Keratinocyte (primary cell): ENCODE measurements at regions not wholly inside any gene's neighbourhood (a gene's known extent, or its start where the extent isn't known, plus 50 kb on each side); places are given as distances from the start of the nearest gene placed in this dataset.

Experiments
- EZH2 ChIP-seq: IDR thresholded peaks from one replicate; pipeline ENCODE4 v1.6.1; 2012; ENCODE audit warnings: inconsistent platforms, mild to moderate bottlenecking, low read length, moderate library complexity
- TF ChIP-seq, protein P1 (sequence below), 3 experiments: IDR thresholded peaks in 1 of 3; conservative IDR thresholded peaks in 1 of 3; optimal IDR thresholded peaks in 1 of 3; 2 replicates in 2 of 3; 3 replicates in 1 of 3; pipeline versions ENCODE3 to v1.5.1; 2011; ENCODE audit warnings: low read length in 3 of 3, mild to moderate bottlenecking in 3 of 3, moderate library complexity in 2 of 3, control low read depth in 1 of 3, inconsistent platforms in 1 of 3; ENCODE audit not compliant: insufficient read depth in 2 of 3; ENCODE audit errors: extremely low read depth in 1 of 3

DNA sequence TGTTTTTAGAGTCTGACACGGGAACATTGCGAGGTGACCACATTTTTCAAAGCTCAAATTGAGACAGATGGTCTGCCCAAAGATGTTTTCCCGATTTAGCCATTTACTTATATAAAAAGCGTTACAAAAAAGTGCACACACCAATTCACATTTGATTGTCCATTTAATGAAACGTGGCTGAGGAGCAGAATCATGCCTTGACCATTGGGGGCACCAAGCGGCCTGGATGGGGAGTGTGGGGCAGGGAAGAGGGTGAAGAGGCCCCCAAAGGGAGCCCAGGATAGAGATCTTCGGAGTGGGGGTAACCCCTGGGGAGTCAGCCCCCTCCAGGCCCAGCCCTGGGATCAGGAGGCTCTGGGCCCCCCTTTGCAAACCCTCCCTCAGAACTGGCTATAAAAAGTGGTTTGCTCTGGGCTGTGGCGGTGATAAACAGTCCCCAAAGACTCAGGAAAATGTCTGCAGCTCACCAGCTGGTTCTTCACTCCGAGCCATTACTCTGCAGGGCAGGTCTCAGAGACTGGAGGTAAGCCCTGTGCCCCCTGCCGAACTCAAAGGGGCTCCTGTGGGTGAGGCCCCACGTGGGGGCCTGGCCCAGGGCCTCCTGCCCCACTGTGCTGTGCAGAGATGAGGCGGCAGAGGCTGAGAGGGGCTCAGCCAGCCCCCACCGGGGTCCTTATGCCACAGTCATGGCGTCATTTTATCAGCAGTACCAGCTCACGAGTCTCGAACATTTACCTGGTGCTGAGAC lies 105.9 kb upstream of the SEC14L1 start:
- TF ChIP-seq, protein P1, sequence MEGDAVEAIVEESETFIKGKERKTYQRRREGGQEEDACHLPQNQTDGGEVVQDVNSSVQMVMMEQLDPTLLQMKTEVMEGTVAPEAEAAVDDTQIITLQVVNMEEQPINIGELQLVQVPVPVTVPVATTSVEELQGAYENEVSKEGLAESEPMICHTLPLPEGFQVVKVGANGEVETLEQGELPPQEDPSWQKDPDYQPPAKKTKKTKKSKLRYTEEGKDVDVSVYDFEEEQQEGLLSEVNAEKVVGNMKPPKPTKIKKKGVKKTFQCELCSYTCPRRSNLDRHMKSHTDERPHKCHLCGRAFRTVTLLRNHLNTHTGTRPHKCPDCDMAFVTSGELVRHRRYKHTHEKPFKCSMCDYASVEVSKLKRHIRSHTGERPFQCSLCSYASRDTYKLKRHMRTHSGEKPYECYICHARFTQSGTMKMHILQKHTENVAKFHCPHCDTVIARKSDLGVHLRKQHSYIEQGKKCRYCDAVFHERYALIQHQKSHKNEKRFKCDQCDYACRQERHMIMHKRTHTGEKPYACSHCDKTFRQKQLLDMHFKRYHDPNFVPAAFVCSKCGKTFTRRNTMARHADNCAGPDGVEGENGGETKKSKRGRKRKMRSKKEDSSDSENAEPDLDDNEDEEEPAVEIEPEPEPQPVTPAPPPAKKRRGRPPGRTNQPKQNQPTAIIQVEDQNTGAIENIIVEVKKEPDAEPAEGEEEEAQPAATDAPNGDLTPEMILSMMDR (optimal IDR thresholded peaks at IDR 0.05 in 1 of 3, IDR thresholded peaks at IDR 0.05 in 1 of 3, conservative IDR thresholded peaks at IDR 0.05 in 1 of 3; ENCODE audit: extremely low read depth in 1 of 3, insufficient read depth in 2 of 3, low read length in 3 of 3): no peak
- no peak for TF ChIP-seq EZH2
